ENCODE measurements at regions not wholly inside any gene's neighbourhood (a gene's known extent, or its start where the extent isn't known, plus 50 kb on each side); places are given as distances from the start of the nearest gene placed in this dataset.

GRCh38 chr1:72482736-72483413 is 200.5 kb upstream of the NEGR1 start:
- Histone ChIP-seq H3K4me3 (no peak overlapping the region), H3K9me3 (no peaks in the 10 kb centered on the region), H3K27ac (no peak overlapping the region), H3K4me2 (no peak overlapping the region), H3K4me1 (no peaks in the 10 kb centered on the region)
- ATAC-seq, result no peak
- TF ChIP-seq TP53 (CRISPR knock-in tag; IDR thresholded peaks at IDR 0.05) (no peak), EHMT2 (IDR thresholded peaks at IDR 0.05; ENCODE audit: low read depth) (no peak), E2F6 (IDR thresholded peaks at IDR 0.05; ENCODE audit: borderline replicate concordance, low read depth) (no peak), JUNB (IDR thresholded peaks at IDR 0.05) (no peak), POLR2AphosphoS2 (conservative IDR thresholded peaks at IDR 0.05; ENCODE audit: low read length) (no peak), POLR2A (IDR thresholded peaks at IDR 0.05; ENCODE audit: low read length) (no peak), CBX2 (IDR thresholded peaks at IDR 0.05; ENCODE audit: borderline replicate concordance, low read depth) (no peak), CHD2 (IDR thresholded peaks at IDR 0.05; ENCODE audit: low read length, partially characterized antibody) (no peak), KDM5A (IDR thresholded peaks at IDR 0.05) (no peak), RNF2 (IDR thresholded peaks at IDR 0.05; ENCODE audit: borderline replicate concordance, low read depth) (no peak), BCL3 (IDR thresholded peaks at IDR 0.05) (no peak), ZSCAN20 (CRISPR knock-in tag; IDR thresholded peaks at IDR 0.05) (no peak), GATA3 (IDR thresholded peaks at IDR 0.05; ENCODE audit: borderline replicate concordance) (no peak)
- whole genome bisulfite sequencing (ENCODE audit: missing lambda C conversion rate), result 32% methylated on average over 6 of the region's 6 CpGs
- CTCF ChIA-PET, result no interaction called here
- no peak for DNase-seq (ENCODE audit: low read depth in 1 of 2, low spot score in 1 of 2)
- POLR2A ChIA-PET, result no interaction called here
- no peak for FAIRE-seq

- ChIA-PET CTCF (no interaction called here), POLR2A (no interaction called here)
- no peak overlapping the region for H3K27ac ChIP-seq
- WGBS (ENCODE audit: missing lambda C conversion rate), result 39% methylated on average over 5 of the region's 5 CpGs
- H3K9me3 ChIP-seq, result no peaks in the 10 kb centered on the region
- no peak overlapping the region for H3K4me3 ChIP-seq
- TF ChIP-seq RNF2 (IDR thresholded peaks at IDR 0.05; ENCODE audit: borderline replicate concordance, low read depth) (no peak), FOSB (CRISPR knock-in tag; IDR thresholded peaks at IDR 0.05) (no peak), USF2 (IDR thresholded peaks at IDR 0.05) (no peak), E2F6 (IDR thresholded peaks at IDR 0.05; ENCODE audit: borderline replicate concordance, low read depth) (no peak), GATA3 (IDR thresholded peaks at IDR 0.05; ENCODE audit: borderline replicate concordance) (no peak), REST (IDR thresholded peaks at IDR 0.05) (no peak), NR3C1 (IDR thresholded peaks at IDR 0.05) (no peak), PHF8 (IDR thresholded peaks at IDR 0.05; ENCODE audit: borderline replicate concordance, low read depth) (no peak), EHMT2 (IDR thresholded peaks at IDR 0.05; ENCODE audit: low read depth) (no peak), EHF (CRISPR knock-in tag; IDR thresholded peaks at IDR 0.05) (no peak), TFCP2L1 (CRISPR knock-in tag; IDR thresholded peaks at IDR 0.05) (no peak), MAX (IDR thresholded peaks at IDR 0.05) (no peak), KDM1A (IDR thresholded peaks at IDR 0.05; ENCODE audit: low read depth) (no peak), EP300 (IDR thresholded peaks at IDR 0.05) (no peak), ELK1 (IDR thresholded peaks at IDR 0.05; ENCODE audit: low read depth, low read length) (no peak), ATOH8 (CRISPR knock-in tag; IDR thresholded peaks at IDR 0.05; ENCODE audit: low read depth) (no peak)
- no peak for DNase-seq (ENCODE audit: low read depth in 1 of 2, low spot score in 1 of 2)
- no peaks in the 10 kb centered on the region for H3K4me1 ChIP-seq
- ATAC-seq, result no peak
- no peak overlapping the region for H3K4me2 ChIP-seq
- no peak for FAIRE-seq
Observed at GRCh38 chr1:72481420-72481970, 199.2 kb upstream of the NEGR1 start.
